Progenitor cell of endocrine pancreas (in vitro differentiated cells): ENCODE measurements at regions not wholly inside any gene's neighbourhood (a gene's known extent, or its start where the extent isn't known, plus 50 kb on each side); places are given as distances from the start of the nearest gene placed in this dataset.

Source experiments
- DNase-seq: peaks from one replicate; pipeline ENCODE4 v3.0.0; 2021; ENCODE audit warnings: low spot score; ENCODE audit not compliant: unreplicated experiment
- H3K27ac Mint-ChIP-seq: 2 replicates; pipeline ENCODE4 v1.8.0; 2021; ENCODE audit warnings: mild to moderate bottlenecking, moderate library complexity, mixed read lengths
- H3K27me3 Mint-ChIP-seq: 2 replicates; pipeline ENCODE4 v1.8.0; 2021; ENCODE audit warnings: mixed read lengths
- H3K36me3 Mint-ChIP-seq: 2 replicates; pipeline ENCODE4 v1.8.0; 2022; ENCODE audit warnings: mixed read lengths; ENCODE audit not compliant: insufficient read depth
- H3K4me1 Mint-ChIP-seq: 2 replicates; pipeline ENCODE4 v1.8.0; 2021; ENCODE audit warnings: low read depth, mixed read lengths
- H3K4me3 Mint-ChIP-seq: 2 replicates; pipeline ENCODE4 v1.8.0; 2021; ENCODE audit warnings: low read depth, mild to moderate bottlenecking, moderate library complexity, mixed read lengths
- H3K9me3 Mint-ChIP-seq: 2 replicates; pipeline ENCODE4 v1.8.0; 2021; ENCODE audit warnings: low read depth, mixed read lengths
- CTCF ChIP-seq: fragments of 200-600 bp; sonication (generic); IDR thresholded peaks from one replicate; pipeline ENCODE4 v1.5.0; 2021; ENCODE audit warnings: antibody characterized with exemption, mild to moderate bottlenecking; ENCODE audit not compliant: unreplicated experiment

DNA sequence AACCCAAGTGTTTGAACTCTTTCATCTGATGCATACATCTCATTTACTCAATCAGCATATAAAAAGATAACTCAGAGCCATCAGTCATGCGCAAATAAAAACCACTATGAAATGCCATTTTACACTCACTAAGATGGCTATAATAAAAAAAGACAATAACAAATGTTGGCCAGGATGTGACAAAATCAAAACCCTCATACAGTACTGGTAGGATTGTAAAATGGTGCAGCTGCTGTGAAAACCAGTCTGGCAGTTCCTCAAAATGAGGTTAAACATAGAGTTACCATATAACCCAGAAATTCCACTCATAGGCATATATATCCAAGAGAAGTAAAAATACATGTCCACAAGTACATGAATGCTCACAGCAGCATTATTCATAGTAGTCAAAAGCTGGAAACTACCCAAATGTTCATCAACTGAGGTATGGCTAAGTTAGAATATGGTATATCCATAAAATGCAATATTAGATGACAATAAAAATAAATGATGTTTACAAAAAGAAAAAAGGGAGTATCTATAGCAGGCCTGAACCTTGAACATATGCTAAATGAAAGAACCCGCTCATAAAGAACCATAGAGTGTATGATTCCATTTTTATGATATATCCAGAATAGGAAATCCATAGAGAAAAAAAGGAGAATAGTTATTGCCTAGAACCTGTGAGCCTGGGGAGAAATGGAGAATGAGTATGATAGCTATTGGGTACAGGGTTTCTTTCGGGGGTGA lies 265.1 kb downstream of the SIPA1L2 start:
- H3K4me1 Mint-ChIP-seq: peaks cover 5% of the 10 kb centered on the region
- H3K4me3 Mint-ChIP-seq: no peak overlapping the region
- H3K27me3 Mint-ChIP-seq: peaks cover under 1% of the 10 kb centered on the region
- H3K9me3 Mint-ChIP-seq: peaks cover 5% of the 10 kb centered on the region
- no peak overlapping the region for H3K27ac Mint-ChIP-seq
- no peak for DNase-seq
- TF ChIP-seq CTCF: no peak
- no peaks in the 10 kb centered on the region for H3K36me3 Mint-ChIP-seq

- no peak for DNase-seq
- Mint-ChIP-seq H3K4me3 (no peak overlapping the region), H3K27me3 (no peaks in the 10 kb centered on the region), H3K27ac (no peak overlapping the region), H3K36me3 (no peaks in the 10 kb centered on the region), H3K9me3 (peaks cover 5% of the 10 kb centered on the region), H3K4me1 (peaks cover 5% of the 10 kb centered on the region)
- TF ChIP-seq CTCF: no peak
Measured at GRCh38 chr1:232363008-232363407, 266.9 kb downstream of the SIPA1L2 start.

DNA sequence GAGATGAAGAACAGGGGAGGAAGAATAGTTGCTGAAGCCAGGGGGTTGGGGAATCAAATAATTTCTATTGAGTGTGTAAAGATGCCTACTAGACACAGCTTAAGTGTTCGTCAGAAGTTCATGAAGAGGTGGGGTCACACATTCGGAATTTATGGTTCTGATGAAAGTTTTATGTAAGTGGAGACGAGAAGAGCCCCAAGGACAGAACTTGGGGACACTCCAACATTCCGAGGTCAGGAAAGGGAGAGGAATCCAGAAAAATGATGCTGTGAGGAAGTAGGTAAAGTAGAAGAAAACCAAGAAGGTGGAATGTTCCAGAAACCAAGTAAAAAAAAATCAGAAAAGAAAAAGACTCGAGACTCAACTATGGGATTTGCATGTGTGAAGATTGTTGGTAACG lies 272.5 kb downstream of the SIPA1L2 start:
- TF ChIP-seq CTCF: no peak
- Mint-ChIP-seq H3K36me3 (no peaks in the 10 kb centered on the region), H3K27ac (no peak overlapping the region), H3K9me3 (peaks cover 5% of the 10 kb centered on the region), H3K4me3 (no peak overlapping the region), H3K4me1 (no peaks in the 10 kb centered on the region), H3K27me3 (peaks cover 10% of the 10 kb centered on the region)
- no peak for DNase-seq

DNA sequence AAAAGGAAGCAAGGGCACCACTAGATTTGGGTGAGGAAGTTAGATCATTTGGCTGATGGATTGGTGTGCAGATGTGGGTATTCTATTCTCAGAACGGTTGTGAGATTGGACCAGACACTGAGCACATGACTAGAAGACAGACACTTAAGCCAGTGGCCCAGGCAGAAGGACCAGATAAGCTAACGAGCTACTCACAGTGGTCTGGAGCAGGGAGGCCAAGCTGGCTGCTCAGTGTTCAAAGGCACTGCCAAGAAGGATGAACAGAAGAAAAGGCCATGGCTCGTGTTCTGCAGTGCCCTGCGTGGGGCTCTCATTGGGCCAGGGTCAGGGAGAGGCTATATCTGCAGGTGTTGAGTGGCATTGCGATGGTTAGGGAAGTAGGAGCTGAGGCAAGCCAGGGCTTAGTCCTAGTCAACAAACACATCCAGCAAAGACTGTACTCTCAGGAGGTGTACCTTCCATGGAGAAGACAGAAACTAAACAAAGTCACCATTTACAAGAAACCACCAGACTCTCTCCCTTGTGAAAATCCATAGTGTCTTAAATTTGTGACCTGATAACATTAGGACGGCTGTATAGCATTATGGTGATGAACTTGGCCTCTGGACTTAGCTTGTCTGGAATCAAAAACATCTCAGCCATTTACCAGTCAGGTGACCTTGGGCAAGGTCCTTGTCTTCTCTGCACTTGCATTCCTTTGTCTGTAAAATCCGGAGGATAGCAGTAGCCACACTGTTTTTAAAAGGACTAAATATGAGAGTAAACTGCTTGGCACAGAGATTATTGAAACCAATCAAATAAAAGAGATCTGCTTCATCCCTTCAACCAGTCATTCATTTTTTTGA lies 274.5 kb downstream of the SIPA1L2 start:
- no peak overlapping the region for H3K4me3 Mint-ChIP-seq

GRCh38 chr1:232353001-232353400 lies 276.9 kb downstream of the SIPA1L2 start:
- Mint-ChIP-seq H3K9me3 (no peaks in the 10 kb centered on the region), H3K4me1 (peaks cover 10% of the 10 kb centered on the region), H3K36me3 (no peaks in the 10 kb centered on the region), H3K4me3 (no peak overlapping the region), H3K27me3 (peaks cover 16% of the 10 kb centered on the region), H3K27ac (no peak overlapping the region)
- no peak for DNase-seq
- TF ChIP-seq CTCF: no peak

More for the DNA sequence above, 274.5 kb downstream of the SIPA1L2 start:
- DNase-seq: no peak
- Mint-ChIP-seq H3K4me1 (no peaks in the 10 kb centered on the region), H3K27ac (no peak overlapping the region), H3K27me3 (peaks cover 16% of the 10 kb centered on the region), H3K36me3 (no peaks in the 10 kb centered on the region), H3K9me3 (no peaks in the 10 kb centered on the region)
- no peak for TF ChIP-seq CTCF
